ENCODE measurements at regions not wholly inside any gene's neighbourhood (a gene's known extent, or its start where the extent isn't known, plus 50 kb on each side); places are given as distances from the start of the nearest gene placed in this dataset.
"Not testable (repeated sequence)": the region's sequence is repeated elsewhere in the genome, so short reads cannot be mapped to it uniquely, and the experiment has no call there.

GRCh38 chr5:18394443-18394804 lies 760.2 kb downstream of the TAF11L14 start:
- no peak for DNase-seq
- no peak overlapping the region for H3K27ac ChIP-seq
- no peaks in the 10 kb centered on the region for H3K27me3 ChIP-seq (replicated peaks)
- no peak overlapping the region for H3K4me3 ChIP-seq (ENCODE audit: low read depth, low read length)
- H3K36me3 ChIP-seq (replicated peaks): no peaks in the 10 kb centered on the region
- in situ Hi-C loops (cut with HindIII; ENCODE audit: low pct_ligation_motif_present, low sequenced_read_pairs): no loop called here
- TF ChIP-seq CTCF (IDR thresholded peaks at IDR 0.05; ENCODE audit: low read depth, low read length, missing control alignments): no peak

- Histone ChIP-seq H3K27ac (no peak overlapping the region), H3K4me3 (ENCODE audit: low read depth, low read length) (no peak overlapping the region), H3K27me3 (replicated peaks) (no peaks in the 10 kb centered on the region), H3K36me3 (replicated peaks) (no peaks in the 10 kb centered on the region)
- DNase-seq: no peak
- TF ChIP-seq CTCF (IDR thresholded peaks at IDR 0.05; ENCODE audit: low read depth, low read length, missing control alignments): no peak
- in situ Hi-C loops (cut with HindIII; ENCODE audit: low pct_ligation_motif_present, low sequenced_read_pairs): no loop called here
Measured at GRCh38 chr5:18395126-18396110, 761.2 kb downstream of the TAF11L14 start.

- Histone ChIP-seq H3K27me3 (replicated peaks) (no peaks in the 10 kb centered on the region), H3K27ac (no peak overlapping the region), H3K4me3 (ENCODE audit: low read depth, low read length) (no peak overlapping the region), H3K36me3 (replicated peaks) (no peaks in the 10 kb centered on the region)
- in situ Hi-C loops (cut with HindIII; ENCODE audit: low pct_ligation_motif_present, low sequenced_read_pairs): no loop called here
- TF ChIP-seq CTCF (IDR thresholded peaks at IDR 0.05; ENCODE audit: low read depth, low read length, missing control alignments): no peak
- no peak for DNase-seq
Measured at GRCh38 chr5:18397371-18397770, 763.1 kb downstream of the TAF11L14 start.

- H3K27me3 ChIP-seq (replicated peaks): no peaks in the 10 kb centered on the region
- in situ Hi-C loops (cut with HindIII; ENCODE audit: low pct_ligation_motif_present, low sequenced_read_pairs): no loop called here
- no peak for DNase-seq
- H3K27ac ChIP-seq: no peak overlapping the region
- no peak overlapping the region for H3K4me3 ChIP-seq (ENCODE audit: low read depth, low read length)
- TF ChIP-seq CTCF (IDR thresholded peaks at IDR 0.05; ENCODE audit: low read depth, low read length, missing control alignments): no peak
- H3K36me3 ChIP-seq (replicated peaks): no peaks in the 10 kb centered on the region
Measured at GRCh38 chr5:18397891-18398290, 763.6 kb downstream of the TAF11L14 start.

GRCh38 chr5:18399461-18400327 lies 765.4 kb downstream of the TAF11L14 start:
- DNase-seq; H3K27ac ChIP-seq; H3K4me3 ChIP-seq (ENCODE audit: low read depth, low read length); in situ Hi-C loops (cut with HindIII; ENCODE audit: low pct_ligation_motif_present, low sequenced_read_pairs); H3K36me3 ChIP-seq (replicated peaks); H3K27me3 ChIP-seq (replicated peaks): not testable (repeated sequence)

GRCh38 chr5:18403141-18403540 lies 768.9 kb downstream of the TAF11L14 start:
- no peak for DNase-seq
- Histone ChIP-seq H3K27me3 (replicated peaks) (no peaks in the 10 kb centered on the region), H3K4me3 (ENCODE audit: low read depth, low read length) (no peak overlapping the region), H3K27ac (no peak overlapping the region), H3K36me3 (replicated peaks) (no peaks in the 10 kb centered on the region)
- no peak for TF ChIP-seq CTCF (IDR thresholded peaks at IDR 0.05; ENCODE audit: low read depth, low read length, missing control alignments)
- in situ Hi-C loops (cut with HindIII; ENCODE audit: low pct_ligation_motif_present, low sequenced_read_pairs): no loop called here
